A172 (cell line): ENCODE measurements at regions not wholly inside any gene's neighbourhood (a gene's known extent, or its start where the extent isn't known, plus 50 kb on each side); places are given as distances from the start of the nearest gene placed in this dataset.
A peak's percentile ranks its signal among the peaks of the same experiment; 100 is the strongest.
"Not testable (repeated sequence)": the region's sequence is repeated elsewhere in the genome, so short reads cannot be mapped to it uniquely, and the experiment has no call there.

Source experiments
- DNase-seq: peaks from one replicate; pipeline ENCODE4 v3.0.0-alpha.2; 2015; ENCODE audit warnings: low spot score

- DNase-seq: no peak
Measured at GRCh38 chr17:53058031-53058430, 764.7 kb upstream of the KIF2B start.

GRCh38 chr17:53046781-53047180 is 775.9 kb upstream of the KIF2B start:
- no peak for DNase-seq

DNA sequence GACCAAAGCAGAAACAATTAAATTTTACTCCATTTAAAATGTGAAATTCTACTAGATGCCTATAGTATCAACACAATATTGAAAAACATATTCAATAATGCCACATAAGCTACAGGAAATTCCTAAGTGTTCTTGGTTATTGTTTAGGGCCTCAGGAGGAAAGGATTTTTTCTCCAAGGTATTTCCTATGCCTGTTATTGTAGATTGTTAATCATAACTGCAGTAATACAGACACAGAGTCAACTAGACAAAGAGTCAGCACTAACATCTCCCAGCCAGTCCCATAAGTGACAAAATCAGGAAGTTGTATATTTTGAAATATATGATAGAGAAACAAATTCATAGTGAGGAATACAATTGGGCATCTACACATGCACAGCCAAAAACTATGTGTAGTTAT is 782.7 kb upstream of the KIF2B start:
- DNase-seq: no peak

GRCh38 chr17:53033297-53033696 is 789.4 kb upstream of the KIF2B start:
- no peak for DNase-seq

GRCh38 chr17:53032861-53033271 is 789.9 kb upstream of the KIF2B start:
- peak; percentile 8 for DNase-seq

GRCh38 chr17:53017227-53017626 is 805.5 kb upstream of the KIF2B start:
- no peak for DNase-seq

DNA sequence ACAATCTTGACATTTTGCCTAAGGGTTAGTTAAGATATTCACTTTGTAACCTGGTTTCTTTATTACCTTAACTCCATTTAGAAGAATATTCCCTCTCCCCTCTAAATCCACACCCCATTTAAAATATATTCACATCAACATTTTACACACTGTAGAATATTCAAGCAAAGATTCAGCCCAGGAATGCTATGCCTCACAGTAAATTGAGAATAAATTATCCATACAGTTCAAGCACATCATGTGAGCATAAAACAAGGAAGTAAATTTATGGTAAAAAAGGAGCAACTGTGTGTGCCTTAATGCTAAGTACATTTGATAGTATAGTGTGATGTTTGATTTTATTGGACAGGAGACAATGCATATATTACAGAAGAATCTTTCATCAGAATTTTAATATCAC is 806.6 kb upstream of the KIF2B start:
- no peak for DNase-seq

DNA sequence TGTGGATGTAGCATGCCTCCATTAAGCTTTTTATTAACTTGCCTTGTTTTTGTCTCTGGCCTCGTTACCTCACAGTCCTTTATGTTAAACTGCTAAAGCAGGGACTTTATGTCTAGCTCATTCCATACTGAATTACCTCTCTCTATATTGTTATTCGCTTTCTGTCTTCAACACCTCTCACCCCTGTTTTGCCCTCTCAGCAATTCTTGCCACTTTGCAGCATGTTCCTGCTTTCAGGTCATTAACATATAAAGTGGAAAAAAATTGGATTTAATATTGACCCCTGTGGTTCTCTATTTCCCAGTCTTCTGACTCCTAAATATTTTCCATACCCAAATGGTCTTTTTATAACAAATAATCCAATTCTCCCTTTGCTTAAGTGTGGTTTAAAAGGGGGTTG is 810.4 kb upstream of the KIF2B start:
- no peak for DNase-seq

DNA sequence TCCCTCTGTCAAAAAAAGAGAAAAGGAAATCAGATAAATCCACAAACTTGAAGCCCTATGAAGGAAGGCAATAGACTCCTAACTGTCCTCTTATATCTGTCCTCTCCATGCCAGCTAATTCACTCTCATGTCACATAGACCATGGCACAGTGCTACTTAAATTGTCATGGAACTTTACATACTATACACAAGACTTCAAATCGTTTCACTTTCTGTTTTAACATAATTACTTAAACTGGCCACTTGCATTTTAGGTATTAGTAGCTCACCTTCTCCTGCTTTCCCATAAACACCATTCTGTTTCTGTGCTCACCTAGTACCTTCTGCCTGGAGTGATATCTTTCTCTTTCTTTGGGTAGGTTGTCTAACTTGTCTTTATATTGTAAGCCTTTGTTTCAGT is 816.7 kb upstream of the KIF2B start:
- no peak for DNase-seq

DNA sequence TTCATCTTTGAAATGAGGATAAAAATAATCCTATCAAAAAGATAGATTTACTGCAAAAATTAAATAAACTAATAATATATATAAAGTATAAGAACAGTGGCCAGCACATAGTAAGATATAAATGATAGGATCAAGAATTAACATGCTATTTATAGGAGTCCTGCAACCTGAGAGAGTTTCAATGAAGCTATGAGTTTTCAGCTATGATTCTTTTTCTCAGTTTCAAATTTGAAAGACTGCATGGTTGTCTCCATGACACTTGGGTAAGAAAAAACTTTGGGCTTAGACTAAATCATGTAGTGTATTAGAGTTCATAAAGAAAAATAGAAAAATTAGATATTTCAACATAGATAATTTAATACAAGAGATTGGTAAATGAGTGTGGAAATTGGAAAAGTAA is 817.8 kb upstream of the KIF2B start:
- no peak for DNase-seq

DNA sequence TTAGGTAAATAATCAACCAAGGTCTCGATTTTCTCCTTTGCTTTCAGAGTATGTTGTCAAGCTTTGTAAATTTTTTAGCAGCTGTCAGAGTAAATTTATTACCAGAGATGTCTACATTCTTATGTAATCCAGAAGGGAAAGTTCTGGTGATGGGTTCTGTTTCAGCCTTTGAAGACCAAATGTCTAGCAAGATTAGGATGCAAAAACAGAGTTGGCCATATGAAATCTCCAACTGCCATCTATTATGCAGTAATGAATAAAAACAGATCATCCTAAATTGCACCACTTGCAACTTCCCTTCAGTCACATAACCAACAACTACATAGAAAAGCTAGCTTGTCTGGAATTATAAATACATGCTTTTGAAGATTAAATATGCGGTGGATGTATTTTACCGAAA is 826.8 kb upstream of the KIF2B start:
- no peak for DNase-seq

- DNase-seq: no peak
Measured at GRCh38 chr17:52995147-52995546, 827.6 kb upstream of the KIF2B start.

- no peak for DNase-seq
Measured at GRCh38 chr17:52986056-52986662, 827.6 kb upstream of the CA10 start.

GRCh38 chr17:52982331-52982730 is 823.8 kb upstream of the CA10 start:
- no peak for DNase-seq

- DNase-seq: no peak
Measured at GRCh38 chr17:52979921-52980320, 821.4 kb upstream of the CA10 start.

DNA sequence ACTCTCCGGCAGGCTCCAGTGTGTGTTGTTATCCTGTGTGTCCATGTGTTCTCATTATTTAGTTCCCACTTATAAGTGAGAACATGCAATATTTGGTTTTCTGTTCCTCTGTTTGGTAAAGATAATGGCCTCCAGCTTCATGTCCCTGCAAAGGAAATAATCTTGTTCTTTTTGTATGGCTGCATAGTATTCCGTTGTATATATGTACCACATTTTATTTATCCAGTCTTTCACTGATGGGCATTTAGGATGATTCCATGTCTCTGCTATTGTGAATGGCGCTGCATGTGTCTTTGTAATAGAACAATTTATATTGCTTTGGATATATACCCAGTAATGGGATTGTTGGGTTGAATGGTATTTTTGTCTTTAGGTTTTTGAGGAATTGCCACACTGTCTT is 807.3 kb upstream of the CA10 start:
- no peak for DNase-seq

DNA sequence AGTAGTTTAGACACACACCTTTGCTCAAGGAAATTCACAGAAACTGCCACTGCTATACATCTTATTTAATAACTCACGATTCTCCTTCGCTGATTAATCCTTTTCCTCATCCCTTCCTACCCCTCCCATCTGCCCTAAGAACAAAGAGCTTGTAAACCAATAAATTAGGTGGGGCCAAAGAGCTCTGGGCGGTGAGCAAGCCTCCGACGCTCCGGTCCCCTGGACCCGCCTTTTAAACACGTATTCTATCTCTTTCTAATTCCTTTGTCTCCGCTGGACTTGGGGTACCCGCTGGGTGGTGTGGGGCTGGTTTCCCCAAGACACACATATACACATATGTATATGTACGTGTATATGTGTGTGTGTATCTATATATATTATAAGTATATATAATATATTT is 803.2 kb upstream of the CA10 start:
- not testable (repeated sequence) for DNase-seq

DNA sequence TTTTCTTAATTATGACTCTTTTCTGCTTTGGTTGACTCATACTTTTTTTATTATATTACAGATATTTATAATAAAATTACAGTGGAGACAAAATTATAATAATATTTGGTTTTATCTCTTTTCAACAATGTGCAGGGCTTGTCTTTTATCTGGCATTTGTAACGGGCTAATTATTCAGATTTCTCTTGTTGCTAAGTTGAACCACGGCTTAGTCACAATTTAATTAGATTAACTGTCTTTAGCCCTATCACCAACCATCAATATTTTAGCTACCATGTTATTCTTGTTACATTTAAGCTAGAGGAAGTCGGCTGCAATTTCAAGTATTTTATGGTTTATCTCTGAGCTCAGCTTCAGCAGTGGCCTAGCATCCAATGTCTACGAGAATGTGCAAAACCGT is 798.9 kb upstream of the CA10 start:
- DNase-seq: no peak

DNA sequence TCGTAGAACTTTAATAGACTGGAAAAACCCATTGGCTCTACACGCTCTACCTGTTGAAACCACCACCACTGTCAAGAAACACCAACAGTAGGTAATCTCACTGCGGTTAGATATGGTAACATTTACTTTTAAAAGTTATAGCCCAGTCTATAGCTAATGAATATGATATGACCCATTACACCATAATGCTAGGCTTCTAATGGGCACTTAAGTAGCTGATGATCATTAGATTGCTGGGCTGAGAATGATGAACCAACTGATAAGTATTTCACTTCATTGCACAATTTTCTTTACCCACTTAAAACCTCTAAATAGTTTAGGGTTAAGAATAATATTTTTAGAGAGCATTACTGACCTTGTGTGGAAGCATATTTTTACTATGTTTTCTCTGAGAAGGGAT is 788.9 kb upstream of the CA10 start:
- no peak for DNase-seq

GRCh38 chr17:52938623-52939230 is 780.2 kb upstream of the CA10 start:
- no peak for DNase-seq

DNA sequence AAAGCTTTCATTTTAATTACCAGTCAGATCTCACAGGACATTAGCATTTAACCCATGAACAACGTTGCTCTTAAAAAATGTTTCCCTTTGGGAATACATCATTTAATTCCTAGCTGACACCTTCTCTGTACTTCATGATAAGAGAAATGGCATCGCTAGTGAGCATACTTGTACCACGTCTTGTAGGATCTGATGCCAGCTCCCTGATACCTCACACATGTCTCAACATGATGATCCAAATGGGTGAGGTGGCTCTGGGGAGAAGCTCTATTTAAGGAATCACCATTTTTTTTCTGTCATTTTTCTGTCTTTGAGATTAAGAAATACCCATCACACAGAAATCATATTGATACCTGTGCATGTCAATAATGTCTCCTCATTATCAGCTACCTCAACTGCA is 772.1 kb upstream of the CA10 start:
- DNase-seq: no peak

GRCh38 chr17:52930145-52930544 is 771.6 kb upstream of the CA10 start:
- DNase-seq: no peak

DNA sequence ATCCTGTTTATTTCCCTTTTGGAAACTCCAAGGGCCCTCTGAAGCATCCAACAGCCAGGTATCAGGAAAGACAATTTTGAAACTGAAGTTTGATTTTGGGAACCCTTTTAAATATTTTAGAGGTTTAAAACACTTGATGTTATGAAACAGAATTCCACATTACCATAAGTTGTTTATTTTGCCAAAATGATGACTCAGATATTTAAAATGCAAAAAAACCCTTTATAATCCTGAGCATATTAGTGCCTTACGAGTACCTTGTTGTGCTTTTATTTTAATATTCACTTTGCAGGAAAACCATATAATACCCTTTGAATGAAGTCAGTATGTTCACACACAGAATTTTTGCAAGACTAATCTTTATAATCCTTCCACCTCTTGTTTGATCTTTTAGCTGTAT is 765.1 kb upstream of the CA10 start:
- DNase-seq: no peak

- no peak for DNase-seq
Measured at GRCh38 chr17:52899235-52899634, 740.7 kb upstream of the CA10 start.
